ENCODE measurements at regions not wholly inside any gene's neighbourhood (a gene's known extent, or its start where the extent isn't known, plus 50 kb on each side); places are given as distances from the start of the nearest gene placed in this dataset.

DNA sequence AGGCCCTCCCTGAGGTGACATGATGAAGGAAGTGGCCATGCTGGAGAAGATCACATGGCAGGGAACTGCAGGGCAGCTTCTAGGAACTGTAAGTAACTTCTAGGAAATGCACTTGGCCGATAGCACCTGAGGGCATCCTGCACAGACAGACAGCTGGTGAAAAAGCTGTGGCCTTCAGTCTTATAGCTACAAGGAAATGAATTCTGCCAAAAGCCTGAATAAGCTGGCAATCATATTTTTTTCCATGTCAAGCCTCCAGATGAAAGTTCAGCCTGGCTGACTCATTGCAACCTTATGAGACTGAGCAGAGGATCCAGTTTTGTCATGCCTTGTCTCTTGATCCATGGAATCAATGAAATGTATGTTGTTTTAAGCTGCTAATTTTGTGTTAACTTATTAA is 91.1 kb upstream of the CACNA2D1 start:
- Histone ChIP-seq H3K36me3 (ENCODE audit: control insufficient read depth, insufficient read depth, low read length) (no peaks in the 10 kb centered on the region), H3K27ac (ENCODE audit: low read length) (no peak overlapping the region), H3K27me3 (ENCODE audit: control insufficient read depth, insufficient read depth, low read length) (no peaks in the 10 kb centered on the region), H3K9me3 (ENCODE audit: control insufficient read depth, insufficient read depth, low read depth, low read length) (no peaks in the 10 kb centered on the region), H3K4me3 (ENCODE audit: low read depth in 2 of 2, low read length in 2 of 2) (no peak overlapping the region), H3K4me1 (ENCODE audit: control insufficient read depth, insufficient read depth, low read length) (no peaks in the 10 kb centered on the region)
- ChIA-PET CTCF (no interaction called here), POLR2A (interaction anchor here (0.6 kb wide), 1 partner anchor 10 kb away, joined by 3 read pairs; no protein-coding TSS in a partner anchor)
- in situ Hi-C loops (cut with HindIII; ENCODE audit: low pct_unique_long_range_greater_than_20kb, low sequenced_read_pairs): no loop called here
- intact Hi-C loops (cut with micrococcal nuclease; ENCODE audit: unreplicated experiment): no loop called here
- ATAC-seq: no peak
- TF ChIP-seq, protein P1, sequence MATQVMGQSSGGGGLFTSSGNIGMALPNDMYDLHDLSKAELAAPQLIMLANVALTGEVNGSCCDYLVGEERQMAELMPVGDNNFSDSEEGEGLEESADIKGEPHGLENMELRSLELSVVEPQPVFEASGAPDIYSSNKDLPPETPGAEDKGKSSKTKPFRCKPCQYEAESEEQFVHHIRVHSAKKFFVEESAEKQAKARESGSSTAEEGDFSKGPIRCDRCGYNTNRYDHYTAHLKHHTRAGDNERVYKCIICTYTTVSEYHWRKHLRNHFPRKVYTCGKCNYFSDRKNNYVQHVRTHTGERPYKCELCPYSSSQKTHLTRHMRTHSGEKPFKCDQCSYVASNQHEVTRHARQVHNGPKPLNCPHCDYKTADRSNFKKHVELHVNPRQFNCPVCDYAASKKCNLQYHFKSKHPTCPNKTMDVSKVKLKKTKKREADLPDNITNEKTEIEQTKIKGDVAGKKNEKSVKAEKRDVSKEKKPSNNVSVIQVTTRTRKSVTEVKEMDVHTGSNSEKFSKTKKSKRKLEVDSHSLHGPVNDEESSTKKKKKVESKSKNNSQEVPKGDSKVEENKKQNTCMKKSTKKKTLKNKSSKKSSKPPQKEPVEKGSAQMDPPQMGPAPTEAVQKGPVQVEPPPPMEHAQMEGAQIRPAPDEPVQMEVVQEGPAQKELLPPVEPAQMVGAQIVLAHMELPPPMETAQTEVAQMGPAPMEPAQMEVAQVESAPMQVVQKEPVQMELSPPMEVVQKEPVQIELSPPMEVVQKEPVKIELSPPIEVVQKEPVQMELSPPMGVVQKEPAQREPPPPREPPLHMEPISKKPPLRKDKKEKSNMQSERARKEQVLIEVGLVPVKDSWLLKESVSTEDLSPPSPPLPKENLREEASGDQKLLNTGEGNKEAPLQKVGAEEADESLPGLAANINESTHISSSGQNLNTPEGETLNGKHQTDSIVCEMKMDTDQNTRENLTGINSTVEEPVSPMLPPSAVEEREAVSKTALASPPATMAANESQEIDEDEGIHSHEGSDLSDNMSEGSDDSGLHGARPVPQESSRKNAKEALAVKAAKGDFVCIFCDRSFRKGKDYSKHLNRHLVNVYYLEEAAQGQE (IDR thresholded peaks at IDR 0.05; ENCODE audit: insufficient read depth in 1 of 2, low read depth in 2 of 2, low read length in 1 of 2): no peak
- no peak for TF ChIP-seq SIN3A (IDR thresholded peaks at IDR 0.05; ENCODE audit: borderline replicate concordance, insufficient read depth, low read depth, low read length)
- TF ChIP-seq, protein P2, sequence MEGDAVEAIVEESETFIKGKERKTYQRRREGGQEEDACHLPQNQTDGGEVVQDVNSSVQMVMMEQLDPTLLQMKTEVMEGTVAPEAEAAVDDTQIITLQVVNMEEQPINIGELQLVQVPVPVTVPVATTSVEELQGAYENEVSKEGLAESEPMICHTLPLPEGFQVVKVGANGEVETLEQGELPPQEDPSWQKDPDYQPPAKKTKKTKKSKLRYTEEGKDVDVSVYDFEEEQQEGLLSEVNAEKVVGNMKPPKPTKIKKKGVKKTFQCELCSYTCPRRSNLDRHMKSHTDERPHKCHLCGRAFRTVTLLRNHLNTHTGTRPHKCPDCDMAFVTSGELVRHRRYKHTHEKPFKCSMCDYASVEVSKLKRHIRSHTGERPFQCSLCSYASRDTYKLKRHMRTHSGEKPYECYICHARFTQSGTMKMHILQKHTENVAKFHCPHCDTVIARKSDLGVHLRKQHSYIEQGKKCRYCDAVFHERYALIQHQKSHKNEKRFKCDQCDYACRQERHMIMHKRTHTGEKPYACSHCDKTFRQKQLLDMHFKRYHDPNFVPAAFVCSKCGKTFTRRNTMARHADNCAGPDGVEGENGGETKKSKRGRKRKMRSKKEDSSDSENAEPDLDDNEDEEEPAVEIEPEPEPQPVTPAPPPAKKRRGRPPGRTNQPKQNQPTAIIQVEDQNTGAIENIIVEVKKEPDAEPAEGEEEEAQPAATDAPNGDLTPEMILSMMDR (IDR thresholded peaks at IDR 0.05): no peak
- TF ChIP-seq POLR2AphosphoS5 (IDR thresholded peaks at IDR 0.05; ENCODE audit: low read depth, low read length): no peak
- TF ChIP-seq TCF7L2 (IDR thresholded peaks at IDR 0.05; ENCODE audit: low read depth, low read length): no peak
- BruUV-seq (replicated peaks): no TSS peak
- no peak for DNase-seq (ENCODE audit: low read depth, low spot score)

DNA sequence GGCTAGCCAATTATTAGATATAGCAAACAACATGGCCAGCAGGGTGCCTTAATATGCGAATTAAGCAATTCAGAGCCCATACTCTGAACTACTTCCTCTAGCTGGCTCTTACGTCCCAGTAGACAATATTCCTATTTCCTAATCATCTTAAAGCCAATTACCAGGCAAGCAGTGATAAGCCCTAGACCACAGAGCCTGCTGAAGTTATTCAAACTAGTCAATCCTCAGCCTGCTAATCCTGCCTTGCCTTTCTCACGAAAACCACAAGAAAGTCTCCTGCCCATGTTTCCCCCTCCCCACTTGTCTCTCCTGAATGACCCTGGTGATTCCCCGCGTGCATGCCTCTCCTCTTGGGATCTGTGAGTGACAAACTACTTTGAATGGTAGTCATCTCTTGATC is 86.8 kb upstream of the CACNA2D1 start:
- no peaks in the 10 kb centered on the region for H3K9me3 ChIP-seq (ENCODE audit: control insufficient read depth, insufficient read depth, low read depth, low read length)
- BruUV-seq (replicated peaks): no TSS peak
- in situ Hi-C loops (cut with HindIII; ENCODE audit: low pct_unique_long_range_greater_than_20kb, low sequenced_read_pairs) (no loop called here), intact Hi-C loops (cut with micrococcal nuclease; ENCODE audit: unreplicated experiment) (no loop called here)
- no peak overlapping the region for H3K27ac ChIP-seq (ENCODE audit: low read length)
- no peaks in the 10 kb centered on the region for H3K4me1 ChIP-seq (ENCODE audit: control insufficient read depth, insufficient read depth, low read length)
- CTCF ChIA-PET: no interaction called here
- no peaks in the 10 kb centered on the region for H3K27me3 ChIP-seq (ENCODE audit: control insufficient read depth, insufficient read depth, low read length)
- ATAC-seq: no peak
- TF ChIP-seq SIN3A (IDR thresholded peaks at IDR 0.05; ENCODE audit: borderline replicate concordance, insufficient read depth, low read depth, low read length) (no peak), TCF7L2 (IDR thresholded peaks at IDR 0.05; ENCODE audit: low read depth, low read length) (no peak), POLR2AphosphoS5 (IDR thresholded peaks at IDR 0.05; ENCODE audit: low read depth, low read length) (no peak)
- TF ChIP-seq, protein P1 (IDR thresholded peaks at IDR 0.05; ENCODE audit: insufficient read depth in 1 of 2, low read depth in 2 of 2, low read length in 1 of 2): no peak
- TF ChIP-seq, protein P2 (IDR thresholded peaks at IDR 0.05): no peak
- POLR2A ChIA-PET: no interaction called here
- no peaks in the 10 kb centered on the region for H3K36me3 ChIP-seq (ENCODE audit: control insufficient read depth, insufficient read depth, low read length)
- no peak overlapping the region for H3K4me3 ChIP-seq (ENCODE audit: low read depth in 2 of 2, low read length in 2 of 2)
- no peak for DNase-seq (ENCODE audit: low read depth, low spot score)
